ENCODE measurements at regions not wholly inside any gene's neighbourhood (a gene's known extent, or its start where the extent isn't known, plus 50 kb on each side); places are given as distances from the start of the nearest gene placed in this dataset.
"Not testable (repeated sequence)": the region's sequence is repeated elsewhere in the genome, so short reads cannot be mapped to it uniquely, and the experiment has no call there.

- in situ Hi-C loops (cut with HindIII; ENCODE audit: low sequenced_read_pairs), result no loop called here
Observed at GRCh38 chr10:37067576-37067975, 57.8 kb upstream of the ANKRD30A start.

GRCh38 chr10:37062296-37062695 lies 63.1 kb upstream of the ANKRD30A start:
- in situ Hi-C loops (cut with HindIII; ENCODE audit: low sequenced_read_pairs), result not testable (repeated sequence)

- in situ Hi-C loops (cut with HindIII; ENCODE audit: low sequenced_read_pairs), result no loop called here
Observed at GRCh38 chr10:37057261-37057660, 68.1 kb upstream of the ANKRD30A start.

- in situ Hi-C loops (cut with HindIII; ENCODE audit: low sequenced_read_pairs), result no loop called here
Observed at GRCh38 chr10:37053476-37053875, 71.9 kb upstream of the ANKRD30A start.

- in situ Hi-C loops (cut with HindIII; ENCODE audit: low sequenced_read_pairs), result not testable (repeated sequence)
Observed at GRCh38 chr10:37049982-37050381, 75.4 kb upstream of the ANKRD30A start.

- in situ Hi-C loops (cut with HindIII; ENCODE audit: low sequenced_read_pairs), result not testable (repeated sequence)
Observed at GRCh38 chr10:37044319-37044718, 81.1 kb upstream of the ANKRD30A start.

- in situ Hi-C loops (cut with HindIII; ENCODE audit: low sequenced_read_pairs), result no loop called here
Observed at GRCh38 chr10:37035853-37036252, 89.5 kb upstream of the ANKRD30A start.

GRCh38 chr10:37015498-37015897 lies 109.9 kb upstream of the ANKRD30A start:
- in situ Hi-C loops (cut with HindIII; ENCODE audit: low sequenced_read_pairs), result no loop called here

GRCh38 chr10:37010741-37011140 lies 114.7 kb upstream of the ANKRD30A start:
- in situ Hi-C loops (cut with HindIII; ENCODE audit: low sequenced_read_pairs), result no loop called here

GRCh38 chr10:37008276-37008675 lies 117.1 kb upstream of the ANKRD30A start:
- in situ Hi-C loops (cut with HindIII; ENCODE audit: low sequenced_read_pairs), result not testable (repeated sequence)

GRCh38 chr10:37003126-37003525 lies 122.3 kb upstream of the ANKRD30A start:
- in situ Hi-C loops (cut with HindIII; ENCODE audit: low sequenced_read_pairs), result no loop called here

GRCh38 chr10:36995806-36996205 lies 129.6 kb upstream of the ANKRD30A start:
- in situ Hi-C loops (cut with HindIII; ENCODE audit: low sequenced_read_pairs), result not testable (repeated sequence)

GRCh38 chr10:36994886-36995285 lies 130.5 kb upstream of the ANKRD30A start:
- in situ Hi-C loops (cut with HindIII; ENCODE audit: low sequenced_read_pairs), result no loop called here

GRCh38 chr10:36989233-36989632 lies 136.2 kb upstream of the ANKRD30A start:
- in situ Hi-C loops (cut with HindIII; ENCODE audit: low sequenced_read_pairs), result no loop called here

- in situ Hi-C loops (cut with HindIII; ENCODE audit: low sequenced_read_pairs), result no loop called here
Observed at GRCh38 chr10:36946598-36946997, 178.8 kb upstream of the ANKRD30A start.

GRCh38 chr10:36943544-36943943 lies 181.9 kb upstream of the ANKRD30A start:
- in situ Hi-C loops (cut with HindIII; ENCODE audit: low sequenced_read_pairs), result no loop called here

- in situ Hi-C loops (cut with HindIII; ENCODE audit: low sequenced_read_pairs), result no loop called here
Observed at GRCh38 chr10:36942616-36943015, 182.8 kb upstream of the ANKRD30A start.

- in situ Hi-C loops (cut with HindIII; ENCODE audit: low sequenced_read_pairs), result no loop called here
Observed at GRCh38 chr10:36903040-36903439, 222.4 kb upstream of the ANKRD30A start.

- in situ Hi-C loops (cut with HindIII; ENCODE audit: low sequenced_read_pairs), result no loop called here
Observed at GRCh38 chr10:36899652-36900051, 225.7 kb upstream of the ANKRD30A start.

- in situ Hi-C loops (cut with HindIII; ENCODE audit: low sequenced_read_pairs), result no loop called here
Observed at GRCh38 chr10:36888925-36889573, 236.3 kb upstream of the ANKRD30A start.

GRCh38 chr10:36886303-36886891 lies 239.0 kb upstream of the ANKRD30A start:
- in situ Hi-C loops (cut with HindIII; ENCODE audit: low sequenced_read_pairs), result no loop called here

GRCh38 chr10:36885746-36886145 lies 239.7 kb upstream of the ANKRD30A start:
- in situ Hi-C loops (cut with HindIII; ENCODE audit: low sequenced_read_pairs), result no loop called here

GRCh38 chr10:36882781-36883180 lies 242.6 kb upstream of the ANKRD30A start:
- in situ Hi-C loops (cut with HindIII; ENCODE audit: low sequenced_read_pairs), result no loop called here

Data from DLD1 (cell line).